ENCODE measurements at regions not wholly inside any gene's neighbourhood (a gene's known extent, or its start where the extent isn't known, plus 50 kb on each side); places are given as distances from the start of the nearest gene placed in this dataset.

- no peak for DNase-seq (ENCODE audit: low read depth)
- no peak overlapping the region for H3K4me3 ChIP-seq (ENCODE audit: low read depth, low read length)
- TF ChIP-seq MYC (IDR thresholded peaks at IDR 0.05; ENCODE audit: low read depth, low read length) (no peak), MAX (IDR thresholded peaks at IDR 0.05; ENCODE audit: low read depth, low read length) (no peak), CTCF (IDR thresholded peaks at IDR 0.05; ENCODE audit: low read depth, low read length) (no peak), POLR2A (IDR thresholded peaks at IDR 0.05; ENCODE audit: extremely low read depth, insufficient read length) (no peak)
These were observed 59.8 kb upstream of the LRRC55 start for GRCh38 chr11:57121996-57122395.

- TF ChIP-seq POLR2A (IDR thresholded peaks at IDR 0.05; ENCODE audit: extremely low read depth, insufficient read length) (no peak), MYC (IDR thresholded peaks at IDR 0.05; ENCODE audit: low read depth, low read length) (no peak), MAX (IDR thresholded peaks at IDR 0.05; ENCODE audit: low read depth, low read length) (no peak), CTCF (IDR thresholded peaks at IDR 0.05; ENCODE audit: low read depth, low read length) (no peak)
- H3K4me3 ChIP-seq (ENCODE audit: low read depth, low read length): no peak overlapping the region
- DNase-seq (ENCODE audit: low read depth): no peak
These were observed 58.2 kb upstream of the LRRC55 start for GRCh38 chr11:57123590-57123989.

- no peak for DNase-seq (ENCODE audit: low read depth)
- TF ChIP-seq MAX (IDR thresholded peaks at IDR 0.05; ENCODE audit: low read depth, low read length) (no peak), CTCF (IDR thresholded peaks at IDR 0.05; ENCODE audit: low read depth, low read length) (no peak), POLR2A (IDR thresholded peaks at IDR 0.05; ENCODE audit: extremely low read depth, insufficient read length) (no peak), MYC (IDR thresholded peaks at IDR 0.05; ENCODE audit: low read depth, low read length) (no peak)
- no peak overlapping the region for H3K4me3 ChIP-seq (ENCODE audit: low read depth, low read length)
These were observed 57.2 kb upstream of the LRRC55 start for GRCh38 chr11:57124505-57124904.

GRCh38 chr11:57124917-57125316 lies 56.8 kb upstream of the LRRC55 start:
- TF ChIP-seq CTCF (IDR thresholded peaks at IDR 0.05; ENCODE audit: low read depth, low read length) (no peak), MYC (IDR thresholded peaks at IDR 0.05; ENCODE audit: low read depth, low read length) (no peak), MAX (IDR thresholded peaks at IDR 0.05; ENCODE audit: low read depth, low read length) (no peak), POLR2A (IDR thresholded peaks at IDR 0.05; ENCODE audit: extremely low read depth, insufficient read length) (no peak)
- DNase-seq (ENCODE audit: low read depth): no peak
- H3K4me3 ChIP-seq (ENCODE audit: low read depth, low read length): no peak overlapping the region

- H3K4me3 ChIP-seq (ENCODE audit: low read depth, low read length): no peak overlapping the region
- DNase-seq (ENCODE audit: low read depth): no peak
- TF ChIP-seq MYC (IDR thresholded peaks at IDR 0.05; ENCODE audit: low read depth, low read length): no peak
- TF ChIP-seq CTCF (IDR thresholded peaks at IDR 0.05; ENCODE audit: low read depth, low read length): no peak
- no peak for TF ChIP-seq POLR2A (IDR thresholded peaks at IDR 0.05; ENCODE audit: extremely low read depth, insufficient read length)
- no peak for TF ChIP-seq MAX (IDR thresholded peaks at IDR 0.05; ENCODE audit: low read depth, low read length)
These were observed 54.9 kb upstream of the LRRC55 start for GRCh38 chr11:57126766-57127400.

All from NB4 (cell line).